Liver (tissue), 8 donors: ENCODE measurements at regions not wholly inside any gene's neighbourhood (a gene's known extent, or its start where the extent isn't known, plus 50 kb on each side); places are given as distances from the start of the nearest gene placed in this dataset.

ENCODE experiments used
- DNase-seq: peaks from one replicate; pipeline ENCODE4 v3.0.0-alpha.2; 2017; ENCODE audit warnings: low spot score
- H3K27ac ChIP-seq, 2 donors: one replicate each; pipeline ENCODE4 v1.7.0; 2013; ENCODE audit warnings: inconsistent platforms in 2 of 2, low read length in 2 of 2, control low read depth in 1 of 2, low read depth in 1 of 2, mild to moderate bottlenecking in 1 of 2
- H3K27me3 ChIP-seq, 4 donors: one replicate each; pipeline versions ENCODE4 v1.6.1 to v1.7.0; 2013; ENCODE audit warnings: low read length in 3 of 4, inconsistent platforms in 1 of 4, mild to moderate bottlenecking in 1 of 4, moderate library complexity in 1 of 4; ENCODE audit not compliant: control insufficient read depth in 4 of 4, insufficient read depth in 4 of 4
- H3K36me3 ChIP-seq, 4 donors: one replicate each; pipeline versions ENCODE4 v1.6.1 to v1.7.0; 2013; ENCODE audit warnings: low read length in 3 of 4, mild to moderate bottlenecking in 3 of 4, low read depth in 1 of 4, moderate library complexity in 1 of 4; ENCODE audit not compliant: control insufficient read depth in 4 of 4, insufficient read depth in 3 of 4
- H3K4me1 ChIP-seq, 4 donors: one replicate each; pipeline versions ENCODE4 v1.6.1 to v1.7.0; 2013; ENCODE audit warnings: low read length in 3 of 4, mild to moderate bottlenecking in 3 of 4, moderate library complexity in 1 of 4; ENCODE audit not compliant: control insufficient read depth in 4 of 4, insufficient read depth in 4 of 4
- H3K4me3 ChIP-seq, 3 donors: one replicate each; pipeline versions ENCODE4 v1.6.1 to v1.7.0; 2013; ENCODE audit warnings: low read length in 3 of 3, control low read depth in 1 of 3, low read depth in 1 of 3, mild to moderate bottlenecking in 1 of 3
- H3K9ac ChIP-seq, 2 donors: one replicate each; pipeline ENCODE4 v1.7.0; 2013; ENCODE audit warnings: low read length in 2 of 2, mild to moderate bottlenecking in 2 of 2, moderate library complexity in 2 of 2, control low read depth in 1 of 2, low read depth in 1 of 2
- H3K9me3 ChIP-seq, 4 donors: one replicate each; pipeline versions ENCODE4 v1.6.1 to v1.7.0; 2013; ENCODE audit warnings: low read length in 3 of 4; ENCODE audit not compliant: control insufficient read depth in 4 of 4
- EGR1 ChIP-seq, 2 donors: IDR thresholded peaks; 2 replicates each; pipeline ENCODE4 v1.6.1; 2016 to 2018; ENCODE audit warnings: antibody characterized with exemption in 2 of 2, low read depth in 2 of 2
- FOXA1 ChIP-seq: IDR thresholded peaks from 2 replicates; pipeline ENCODE4 v1.6.1; 2016; ENCODE audit warnings: antibody characterized with exemption
- FOXA2 ChIP-seq: IDR thresholded peaks from 2 replicates; pipeline ENCODE4 v1.6.1; 2016; ENCODE audit warnings: antibody characterized with exemption
- GABPA ChIP-seq, 2 donors: IDR thresholded peaks in 1 of 2; conservative IDR thresholded peaks in 1 of 2; 2 replicates each; pipeline ENCODE4 v1.6.1; 2016; ENCODE audit warnings: antibody characterized with exemption in 2 of 2, mild to moderate bottlenecking in 1 of 2, moderate library complexity in 1 of 2
- HNF4A ChIP-seq, 2 donors: conservative IDR thresholded peaks; 2 replicates each; pipeline ENCODE4 v1.6.1; 2016; ENCODE audit warnings: antibody characterized with exemption in 2 of 2, mild to moderate bottlenecking in 2 of 2
- HNF4G ChIP-seq: IDR thresholded peaks from 2 replicates; pipeline ENCODE4 v1.6.1; 2016; ENCODE audit warnings: antibody characterized with exemption
- JUND ChIP-seq, 2 donors: IDR thresholded peaks; 2 replicates each; pipeline ENCODE4 v1.6.1; 2016; ENCODE audit warnings: antibody characterized with exemption in 2 of 2
- NR2F2 ChIP-seq: IDR thresholded peaks from 2 replicates; pipeline ENCODE4 v1.6.1; 2016; ENCODE audit warnings: antibody characterized with exemption
- RAD21 ChIP-seq, 2 donors: IDR thresholded peaks; 2 replicates each; pipeline ENCODE4 v1.6.1; 2016; ENCODE audit warnings: antibody characterized with exemption in 2 of 2, mild to moderate bottlenecking in 2 of 2
- REST ChIP-seq: IDR thresholded peaks from 2 replicates; pipeline ENCODE4 v1.6.1; 2016; ENCODE audit warnings: antibody characterized with exemption, mild to moderate bottlenecking
- RXRA ChIP-seq, 2 donors: IDR thresholded peaks; 2 replicates each; pipeline ENCODE4 v1.6.1; 2017 to 2018; ENCODE audit warnings: antibody characterized with exemption in 2 of 2, mild to moderate bottlenecking in 1 of 2
- SP1 ChIP-seq: IDR thresholded peaks from 2 replicates; pipeline ENCODE4 v1.6.1; 2018; ENCODE audit warnings: antibody characterized with exemption, mild to moderate bottlenecking
- TAF1 ChIP-seq: conservative IDR thresholded peaks from 2 replicates; pipeline ENCODE4 v1.6.1; 2016; ENCODE audit warnings: antibody characterized with exemption, mild to moderate bottlenecking
- YY1 ChIP-seq: IDR thresholded peaks from 2 replicates; pipeline ENCODE4 v1.6.1; 2016; ENCODE audit warnings: antibody characterized with exemption, mild to moderate bottlenecking
- ZBTB33 ChIP-seq: IDR thresholded peaks from 2 replicates; pipeline ENCODE4 v1.6.1; 2016; ENCODE audit warnings: antibody characterized with exemption
- WGBS: extraction: QIAGEN DNeasy Blood & Tissue Kit; methylation state at CpG from one replicate; pipeline ENCODE4 v1.1.7; 2013; 5-methylcytosine and 5-hydroxymethylcytosine counted together
- TF ChIP-seq, protein P1 (sequence below): IDR thresholded peaks from 2 replicates; pipeline ENCODE4 v1.6.1; 2016; ENCODE audit warnings: antibody characterized with exemption
- TF ChIP-seq, protein P2 (sequence below): fragments of 150-350 bp; IDR thresholded peaks from 2 replicates; pipeline ENCODE4 v1.5.1; 2017; ENCODE audit warnings: improper control_type of control experiment, low read depth, low read length; ENCODE audit not compliant: missing input control
- TF ChIP-seq, protein P3 (sequence below): IDR thresholded peaks from 2 replicates; pipeline ENCODE4 v1.6.1; 2016; ENCODE audit warnings: antibody characterized with exemption
- donor health status: healthy.
- donor health status: healthy.
- donor health status: healthy.
- donor health status: healthy.
- donor health status: healthy.

DNA sequence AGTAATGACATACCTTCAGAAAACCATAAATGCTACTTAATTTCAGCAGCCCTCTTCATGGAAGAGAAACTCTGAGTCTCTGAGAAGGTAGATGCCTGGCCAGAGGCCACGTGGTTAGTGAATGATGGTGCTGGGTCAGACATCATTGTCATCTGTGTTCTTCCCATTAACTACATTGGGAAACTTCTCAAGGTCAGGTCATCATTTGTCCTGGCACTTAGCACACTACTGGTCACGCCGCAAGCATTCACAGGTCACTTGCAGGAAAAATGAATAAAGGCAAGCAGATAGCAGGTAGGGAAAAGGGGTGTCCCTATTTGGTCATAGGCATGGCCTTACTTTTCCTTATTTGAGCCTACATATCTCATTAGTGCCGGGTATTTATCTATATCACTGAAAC, 220.1 kb upstream of the PROX1 start:
- no peak overlapping the region for H3K4me3 ChIP-seq
- H3K36me3 ChIP-seq, result no peaks in the 10 kb centered on the region
- no peak for DNase-seq
- H3K9me3 ChIP-seq, result no peaks in the 10 kb centered on the region
- no peak overlapping the region for H3K9ac ChIP-seq
- H3K27ac ChIP-seq, result peak overlapping the region; percentile 40 to 48
- WGBS, result 57% methylated on average over 4 of the region's 4 CpGs
- TF ChIP-seq GABPA (IDR thresholded peaks at IDR 0.05 in 1 of 2, conservative IDR thresholded peaks at IDR 0.05 in 1 of 2), result no peak
- TF ChIP-seq ZBTB33, result no peak
- TF ChIP-seq, protein P1, sequence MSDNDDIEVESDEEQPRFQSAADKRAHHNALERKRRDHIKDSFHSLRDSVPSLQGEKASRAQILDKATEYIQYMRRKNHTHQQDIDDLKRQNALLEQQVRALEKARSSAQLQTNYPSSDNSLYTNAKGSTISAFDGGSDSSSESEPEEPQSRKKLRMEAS, result peak; percentile 46
- TF ChIP-seq HNF4G, result no peak
- TF ChIP-seq EGR1 (IDR thresholded peaks at IDR 0.05; ENCODE audit: low read depth in 2 of 2), result peak in 1 of 2 donors; percentile 56
- TF ChIP-seq RAD21 (IDR thresholded peaks at IDR 0.05), result peak; percentile 55 to 59
- peak; percentile 63 for TF ChIP-seq SP1
- peak; percentile 31 for TF ChIP-seq YY1
- TF ChIP-seq, protein P2, sequence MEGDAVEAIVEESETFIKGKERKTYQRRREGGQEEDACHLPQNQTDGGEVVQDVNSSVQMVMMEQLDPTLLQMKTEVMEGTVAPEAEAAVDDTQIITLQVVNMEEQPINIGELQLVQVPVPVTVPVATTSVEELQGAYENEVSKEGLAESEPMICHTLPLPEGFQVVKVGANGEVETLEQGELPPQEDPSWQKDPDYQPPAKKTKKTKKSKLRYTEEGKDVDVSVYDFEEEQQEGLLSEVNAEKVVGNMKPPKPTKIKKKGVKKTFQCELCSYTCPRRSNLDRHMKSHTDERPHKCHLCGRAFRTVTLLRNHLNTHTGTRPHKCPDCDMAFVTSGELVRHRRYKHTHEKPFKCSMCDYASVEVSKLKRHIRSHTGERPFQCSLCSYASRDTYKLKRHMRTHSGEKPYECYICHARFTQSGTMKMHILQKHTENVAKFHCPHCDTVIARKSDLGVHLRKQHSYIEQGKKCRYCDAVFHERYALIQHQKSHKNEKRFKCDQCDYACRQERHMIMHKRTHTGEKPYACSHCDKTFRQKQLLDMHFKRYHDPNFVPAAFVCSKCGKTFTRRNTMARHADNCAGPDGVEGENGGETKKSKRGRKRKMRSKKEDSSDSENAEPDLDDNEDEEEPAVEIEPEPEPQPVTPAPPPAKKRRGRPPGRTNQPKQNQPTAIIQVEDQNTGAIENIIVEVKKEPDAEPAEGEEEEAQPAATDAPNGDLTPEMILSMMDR, result no peak
- peak; percentile 25 to 52 for TF ChIP-seq JUND (IDR thresholded peaks at IDR 0.05)
- TF ChIP-seq RXRA (IDR thresholded peaks at IDR 0.05), result peak; percentile 74 to 90
- TF ChIP-seq FOXA2, result peak; percentile 45
- TF ChIP-seq NR2F2, result no peak
- TF ChIP-seq TAF1, result no peak
- no peak for TF ChIP-seq REST
- peak; percentile 73 to 74 for TF ChIP-seq HNF4A (conservative IDR thresholded peaks at IDR 0.05)
- TF ChIP-seq, protein P3, sequence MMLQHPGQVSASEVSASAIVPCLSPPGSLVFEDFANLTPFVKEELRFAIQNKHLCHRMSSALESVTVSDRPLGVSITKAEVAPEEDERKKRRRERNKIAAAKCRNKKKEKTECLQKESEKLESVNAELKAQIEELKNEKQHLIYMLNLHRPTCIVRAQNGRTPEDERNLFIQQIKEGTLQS, result no peak
- TF ChIP-seq FOXA1, result peak; percentile 28
- H3K27me3 ChIP-seq, result no peaks in the 10 kb centered on the region
- H3K4me1 ChIP-seq, result peaks cover 0 to 3% (median 0%) of the 10 kb centered on the region in 4 donors
